ENCODE measurements at regions not wholly inside any gene's neighbourhood (a gene's known extent, or its start where the extent isn't known, plus 50 kb on each side); places are given as distances from the start of the nearest gene placed in this dataset.

DNA sequence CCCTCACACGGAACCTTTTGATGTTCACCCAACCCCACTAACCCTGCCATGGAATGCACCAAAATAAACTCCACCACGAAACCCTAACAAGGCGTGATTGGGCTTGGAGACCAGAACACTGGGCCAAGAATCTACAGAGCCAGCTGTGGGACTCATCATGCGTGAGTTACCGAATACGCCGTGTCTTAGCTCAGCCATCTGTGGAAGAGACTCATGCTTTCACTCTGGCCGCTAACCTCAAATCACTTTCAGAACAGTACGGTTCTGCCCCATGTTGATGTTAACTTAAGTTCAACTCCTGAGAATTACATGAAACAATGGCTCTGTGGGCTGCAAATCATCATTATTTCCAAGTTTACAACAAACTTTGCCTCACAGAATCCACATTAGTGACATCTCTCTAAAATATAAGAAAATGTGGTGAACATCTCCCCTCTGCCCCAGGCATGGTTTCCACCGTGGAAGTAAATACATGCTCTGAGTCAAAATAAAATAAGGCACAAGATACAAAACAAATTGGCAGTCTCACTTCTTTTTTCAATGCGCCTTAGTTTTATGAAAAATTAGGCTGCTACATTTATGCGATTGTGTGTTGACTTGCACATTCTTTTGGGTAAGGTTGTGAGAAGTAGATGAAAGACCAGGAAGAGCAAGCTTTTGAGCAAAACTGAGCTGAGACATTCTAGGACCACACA is 308.9 kb upstream of the EXOC2 start:
- H3K4me3 ChIP-seq (ENCODE audit: low read depth, low read length) = no peak overlapping the region
- H3K27me3 ChIP-seq (replicated peaks) = no peaks in the 10 kb centered on the region
- DNase-seq = no peak
- H3K36me3 ChIP-seq (replicated peaks) = no peaks in the 10 kb centered on the region
- no peak overlapping the region for H3K27ac ChIP-seq
- in situ Hi-C loops (cut with HindIII; ENCODE audit: low pct_ligation_motif_present, low sequenced_read_pairs) = no loop called here
- TF ChIP-seq, protein P1, sequence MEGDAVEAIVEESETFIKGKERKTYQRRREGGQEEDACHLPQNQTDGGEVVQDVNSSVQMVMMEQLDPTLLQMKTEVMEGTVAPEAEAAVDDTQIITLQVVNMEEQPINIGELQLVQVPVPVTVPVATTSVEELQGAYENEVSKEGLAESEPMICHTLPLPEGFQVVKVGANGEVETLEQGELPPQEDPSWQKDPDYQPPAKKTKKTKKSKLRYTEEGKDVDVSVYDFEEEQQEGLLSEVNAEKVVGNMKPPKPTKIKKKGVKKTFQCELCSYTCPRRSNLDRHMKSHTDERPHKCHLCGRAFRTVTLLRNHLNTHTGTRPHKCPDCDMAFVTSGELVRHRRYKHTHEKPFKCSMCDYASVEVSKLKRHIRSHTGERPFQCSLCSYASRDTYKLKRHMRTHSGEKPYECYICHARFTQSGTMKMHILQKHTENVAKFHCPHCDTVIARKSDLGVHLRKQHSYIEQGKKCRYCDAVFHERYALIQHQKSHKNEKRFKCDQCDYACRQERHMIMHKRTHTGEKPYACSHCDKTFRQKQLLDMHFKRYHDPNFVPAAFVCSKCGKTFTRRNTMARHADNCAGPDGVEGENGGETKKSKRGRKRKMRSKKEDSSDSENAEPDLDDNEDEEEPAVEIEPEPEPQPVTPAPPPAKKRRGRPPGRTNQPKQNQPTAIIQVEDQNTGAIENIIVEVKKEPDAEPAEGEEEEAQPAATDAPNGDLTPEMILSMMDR (IDR thresholded peaks at IDR 0.05; ENCODE audit: low read depth, low read length, missing control alignments) = no peak

DNA sequence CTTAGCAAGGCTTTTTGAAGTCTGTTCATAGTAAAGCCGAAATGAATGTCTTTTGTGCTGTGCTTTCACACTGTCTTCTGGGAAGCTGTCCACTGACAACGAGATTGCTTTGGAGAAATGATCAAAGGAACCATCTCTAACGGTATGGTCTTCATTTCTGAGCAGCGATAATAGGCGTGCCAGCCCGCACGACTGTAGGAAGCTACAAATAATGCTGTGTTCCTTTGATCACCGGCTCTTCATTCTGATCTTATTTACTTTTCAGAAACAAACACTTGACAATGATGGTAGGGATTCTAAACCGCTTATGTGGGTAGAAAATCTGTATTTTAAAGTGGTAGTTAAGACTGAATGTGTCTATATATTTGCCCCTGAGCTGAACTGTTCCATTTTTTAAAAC is 306.6 kb upstream of the EXOC2 start:
- no peak for DNase-seq
- in situ Hi-C loops (cut with HindIII; ENCODE audit: low pct_ligation_motif_present, low sequenced_read_pairs) = no loop called here
- H3K36me3 ChIP-seq (replicated peaks) = no peaks in the 10 kb centered on the region
- no peak overlapping the region for H3K27ac ChIP-seq
- no peak overlapping the region for H3K4me3 ChIP-seq (ENCODE audit: low read depth, low read length)
- TF ChIP-seq, protein P1 (IDR thresholded peaks at IDR 0.05; ENCODE audit: low read depth, low read length, missing control alignments) = no peak
- H3K27me3 ChIP-seq (replicated peaks) = no peaks in the 10 kb centered on the region

DNA sequence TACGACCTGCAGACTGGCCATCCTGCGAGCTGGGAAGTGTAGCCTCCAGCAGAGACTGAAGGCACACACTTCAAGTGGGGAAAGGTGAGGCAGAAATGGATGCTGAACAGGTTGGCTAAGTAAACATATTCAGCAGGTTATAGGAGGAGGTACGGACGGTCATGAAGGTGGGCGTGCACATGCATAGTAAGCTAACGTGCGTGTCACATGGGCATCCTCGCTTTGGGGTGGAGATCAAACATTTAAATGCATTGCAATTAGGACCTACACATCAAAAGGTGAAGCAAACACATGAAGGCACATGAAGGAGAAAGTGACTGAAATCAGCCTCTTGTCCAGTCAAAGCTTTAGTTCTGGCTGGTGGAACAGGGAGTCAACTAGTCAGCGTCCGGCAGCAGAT is 305.6 kb upstream of the EXOC2 start:
- Histone ChIP-seq H3K27me3 (replicated peaks) (no peaks in the 10 kb centered on the region), H3K4me3 (ENCODE audit: low read depth, low read length) (no peak overlapping the region), H3K27ac (no peak overlapping the region), H3K36me3 (replicated peaks) (no peaks in the 10 kb centered on the region)
- in situ Hi-C loops (cut with HindIII; ENCODE audit: low pct_ligation_motif_present, low sequenced_read_pairs) = no loop called here
- TF ChIP-seq, protein P1 (IDR thresholded peaks at IDR 0.05; ENCODE audit: low read depth, low read length, missing control alignments) = no peak
- no peak for DNase-seq

DNA sequence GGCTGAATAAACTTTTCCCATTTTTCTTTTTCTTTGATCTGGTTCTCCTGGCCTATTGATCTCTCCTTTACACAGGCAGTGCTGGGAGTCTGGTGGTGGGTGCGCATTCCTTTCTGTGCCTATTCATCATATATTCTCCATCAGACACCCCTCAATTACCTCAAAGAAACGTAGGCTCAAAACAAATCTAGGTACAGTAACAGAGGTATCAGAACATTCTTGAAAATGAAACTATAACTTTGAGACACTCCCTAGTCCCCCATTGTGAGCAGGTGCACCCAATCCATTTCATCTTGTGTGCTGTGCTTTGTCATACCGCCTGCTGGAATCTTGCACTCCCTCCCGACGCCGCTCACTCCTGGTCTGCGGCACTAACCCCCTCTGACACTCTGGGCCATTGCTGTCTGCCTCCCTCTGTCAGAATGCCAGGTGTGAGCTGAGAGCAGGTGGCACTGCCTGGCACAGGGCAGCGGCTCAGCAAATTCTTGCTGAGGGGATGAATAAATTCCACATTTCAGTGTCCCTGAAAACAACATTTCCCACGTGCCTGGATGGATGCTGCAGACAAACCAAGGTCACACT is 303.4 kb upstream of the EXOC2 start:
- no peaks in the 10 kb centered on the region for H3K36me3 ChIP-seq (replicated peaks)
- DNase-seq = no peak
- H3K27ac ChIP-seq = no peak overlapping the region
- no peaks in the 10 kb centered on the region for H3K27me3 ChIP-seq (replicated peaks)
- TF ChIP-seq, protein P1 (IDR thresholded peaks at IDR 0.05; ENCODE audit: low read depth, low read length, missing control alignments) = no peak
- in situ Hi-C loops (cut with HindIII; ENCODE audit: low pct_ligation_motif_present, low sequenced_read_pairs) = no loop called here
- H3K4me3 ChIP-seq (ENCODE audit: low read depth, low read length) = no peak overlapping the region

DNA sequence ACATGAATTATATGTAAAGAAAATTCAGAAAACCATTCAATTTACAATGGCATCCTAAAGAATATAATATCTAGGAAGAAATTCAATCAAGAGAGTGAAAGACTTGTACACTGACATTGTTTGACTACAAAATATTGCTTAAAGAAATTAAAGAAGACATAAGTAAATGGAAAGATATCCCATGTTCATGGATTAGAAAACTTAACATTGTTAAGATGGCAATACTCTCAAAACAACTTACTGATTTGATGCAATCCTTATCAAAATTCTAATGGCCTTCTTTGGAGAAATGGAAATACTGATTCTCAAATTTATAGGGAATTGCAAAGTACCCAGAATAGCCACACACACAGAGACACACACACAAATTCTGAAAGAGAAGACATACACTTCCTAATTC is 298.3 kb upstream of the EXOC2 start:
- no peak overlapping the region for H3K4me3 ChIP-seq (ENCODE audit: low read depth, low read length)
- no peak for DNase-seq
- H3K27ac ChIP-seq = no peak overlapping the region
- in situ Hi-C loops (cut with HindIII; ENCODE audit: low pct_ligation_motif_present, low sequenced_read_pairs) = no loop called here
- H3K27me3 ChIP-seq (replicated peaks) = no peaks in the 10 kb centered on the region
- TF ChIP-seq, protein P1 (IDR thresholded peaks at IDR 0.05; ENCODE audit: low read depth, low read length, missing control alignments) = no peak
- H3K36me3 ChIP-seq (replicated peaks) = no peaks in the 10 kb centered on the region

DNA sequence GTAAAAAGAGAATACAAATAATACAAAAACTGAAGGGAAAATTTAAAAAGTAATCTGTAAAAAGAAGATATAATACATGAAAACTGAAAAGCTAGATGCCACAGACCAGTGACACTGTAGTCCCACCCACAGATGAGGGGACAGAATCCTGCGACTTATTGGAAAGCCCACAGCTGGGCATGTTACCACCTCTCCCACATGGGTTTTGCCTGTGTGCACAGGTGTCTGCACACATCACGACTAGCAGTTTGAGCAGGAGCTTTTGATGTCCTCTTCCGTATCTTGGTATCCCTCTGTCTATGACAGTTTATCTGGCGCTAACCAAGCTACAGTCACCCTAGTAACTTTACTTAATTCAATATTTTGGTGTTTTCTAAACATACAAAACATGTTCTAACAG is 291.1 kb upstream of the EXOC2 start:
- in situ Hi-C loops (cut with HindIII; ENCODE audit: low pct_ligation_motif_present, low sequenced_read_pairs) = no loop called here

More for the DNA sequence above, 291.1 kb upstream of the EXOC2 start:
- DNase-seq = no peak
- TF ChIP-seq, protein P1 (IDR thresholded peaks at IDR 0.05; ENCODE audit: low read depth, low read length, missing control alignments) = no peak
- Histone ChIP-seq H3K27ac (no peak overlapping the region), H3K27me3 (replicated peaks) (no peaks in the 10 kb centered on the region), H3K4me3 (ENCODE audit: low read depth, low read length) (no peak overlapping the region), H3K36me3 (replicated peaks) (no peaks in the 10 kb centered on the region)
